Small intestine (tissue), 7 donors: ENCODE measurements at regions not wholly inside any gene's neighbourhood (a gene's known extent, or its start where the extent isn't known, plus 50 kb on each side); places are given as distances from the start of the nearest gene placed in this dataset.

Experiments used
- DNase-seq, 2 donors: peaks; one replicate each; pipeline versions ENCODE4 v3.0.0 to v3.0.0-alpha.2; 2013
- FAIRE-seq: peaks from 2 replicates; lab custom pipeline; 2012; peaks lifted over from hg19 to GRCh38; lab: Jason Lieb, UNC
- H3K27ac ChIP-seq, 3 donors: one replicate each; pipeline ENCODE4 v1.5.1; 2013; ENCODE audit warnings: low read length in 2 of 3, mild to moderate bottlenecking in 2 of 3, control low read depth in 1 of 3, inconsistent platforms in 1 of 3, low read depth in 1 of 3, moderate library complexity in 1 of 3
- H3K27me3 ChIP-seq, 3 donors: one replicate each; pipeline ENCODE4 v1.6.1; 2013; ENCODE audit warnings: low read length in 3 of 3, inconsistent platforms in 1 of 3; ENCODE audit not compliant: control insufficient read depth in 3 of 3, insufficient read depth in 3 of 3
- H3K36me3 ChIP-seq, 3 donors: one replicate each; pipeline ENCODE4 v1.6.1; 2013; ENCODE audit warnings: low read length in 3 of 3, inconsistent platforms in 1 of 3, low read depth in 1 of 3, mild to moderate bottlenecking in 1 of 3, moderate library complexity in 1 of 3; ENCODE audit not compliant: control insufficient read depth in 3 of 3, insufficient read depth in 2 of 3
- H3K4me1 ChIP-seq, 3 donors: one replicate each; pipeline ENCODE4 v1.6.1; 2013; ENCODE audit warnings: low read length in 2 of 3, inconsistent platforms in 1 of 3, low read depth in 1 of 3, mild to moderate bottlenecking in 1 of 3, moderate library complexity in 1 of 3; ENCODE audit not compliant: control insufficient read depth in 3 of 3, insufficient read depth in 2 of 3
- H3K4me3 ChIP-seq, 3 donors: one replicate each; pipeline ENCODE4 v1.5.1; 2013; ENCODE audit warnings: low read length in 3 of 3, control low read depth in 1 of 3, inconsistent platforms in 1 of 3, low read depth in 1 of 3, mild to moderate bottlenecking in 1 of 3, moderate library complexity in 1 of 3
- H3K9me3 ChIP-seq, 2 donors: one replicate each; pipeline ENCODE4 v1.6.1; 2013; ENCODE audit warnings: low read depth in 1 of 2, low read length in 1 of 2; ENCODE audit not compliant: control insufficient read depth in 2 of 2, insufficient read depth in 1 of 2
- WGBS, 3 donors: extraction: QIAGEN DNeasy Blood & Tissue Kit; methylation state at CpG; one replicate each; pipeline ENCODE4 v1.1.7; 2013; 5-methylcytosine and 5-hydroxymethylcytosine counted together
- donor health status: healthy with polysubstance abuse.
- donor health status: control.
- donor health status: control.
- donor health status: Bipolar disorder and iron deficiency.
- donor health status: healthy.

GRCh38 chr7:152984421-152984820 is 224.9 kb downstream of the ACTR3B start:
- Histone ChIP-seq H3K27me3 (peaks cover 0 to 2% (median 0%) of the 10 kb centered on the region in 3 donors), H3K27ac (no peak overlapping the region), H3K9me3 (no peaks in the 10 kb centered on the region), H3K4me1 (no peaks in the 10 kb centered on the region), H3K36me3 (no peaks in the 10 kb centered on the region), H3K4me3 (no peak overlapping the region)
- DNase-seq, result no peak
- FAIRE-seq, result no peak
- 52 to 62% (median 60%) methylated on average over 4 of the region's 4 CpGs for WGBS, 3 donors

GRCh38 chr7:152986376-152986775 is 226.8 kb downstream of the ACTR3B start:
- H3K4me1 ChIP-seq, result no peaks in the 10 kb centered on the region
- H3K36me3 ChIP-seq, result no peaks in the 10 kb centered on the region
- no peak overlapping the region for H3K4me3 ChIP-seq
- WGBS, 3 donors, result 71 to 76% (median 75%) methylated on average over 4 of the region's 4 CpGs
- FAIRE-seq (no peak), DNase-seq (no peak)
- no peaks in the 10 kb centered on the region for H3K9me3 ChIP-seq
- peaks cover 0 to 2% (median 0%) of the 10 kb centered on the region in 3 donors for H3K27me3 ChIP-seq
- no peak overlapping the region for H3K27ac ChIP-seq

GRCh38 chr7:152987656-152988055 is 228.1 kb downstream of the ACTR3B start:
- no peaks in the 10 kb centered on the region for H3K36me3 ChIP-seq

GRCh38 chr7:152989889-152990380 is 230.4 kb downstream of the ACTR3B start:
- 46 to 62% (median 50%) methylated on average over 8 of the region's 8 CpGs for WGBS, 3 donors
- Histone ChIP-seq H3K4me1 (no peaks in the 10 kb centered on the region), H3K4me3 (no peak overlapping the region), H3K9me3 (no peaks in the 10 kb centered on the region), H3K27ac (no peak overlapping the region), H3K36me3 (no peaks in the 10 kb centered on the region), H3K27me3 (no peaks in the 10 kb centered on the region)
- no peak for DNase-seq
- FAIRE-seq, result no peak

More at GRCh38 chr7:152987656-152988055, 228.1 kb downstream of the ACTR3B start:
- Histone ChIP-seq H3K9me3 (no peaks in the 10 kb centered on the region), H3K4me3 (no peak overlapping the region), H3K27ac (no peak overlapping the region), H3K4me1 (no peaks in the 10 kb centered on the region), H3K27me3 (peaks cover 0 to 2% (median 0%) of the 10 kb centered on the region in 3 donors)
- FAIRE-seq (no peak), DNase-seq (no peak)
- WGBS, 3 donors, result 82 to 91% (median 85%) methylated on average over 2 of the region's 2 CpGs

GRCh38 chr7:152998420-152998819 is 238.9 kb downstream of the ACTR3B start:
- FAIRE-seq, result no peak
- no peaks in the 10 kb centered on the region for H3K4me1 ChIP-seq
- DNase-seq, result no peak
- peaks cover 0 to 10% of the 10 kb centered on the region in 2 donors for H3K9me3 ChIP-seq
- WGBS, 3 donors, result 76 to 87% (median 84%) methylated on average over 4 of the region's 4 CpGs
- H3K36me3 ChIP-seq, result no peaks in the 10 kb centered on the region
- no peaks in the 10 kb centered on the region for H3K27me3 ChIP-seq
- no peak overlapping the region for H3K4me3 ChIP-seq
- no peak overlapping the region for H3K27ac ChIP-seq

- Histone ChIP-seq H3K27me3 (no peaks in the 10 kb centered on the region), H3K27ac (no peak overlapping the region), H3K36me3 (no peaks in the 10 kb centered on the region), H3K4me3 (no peak overlapping the region), H3K4me1 (no peaks in the 10 kb centered on the region), H3K9me3 (peaks cover 0 to 10% of the 10 kb centered on the region in 2 donors)
- FAIRE-seq (no peak), DNase-seq (no peak)
- WGBS, 3 donors, result 74 to 83% (median 74%) methylated on average over 1 of the region's 1 CpG
These were observed 242.6 kb downstream of the ACTR3B start for GRCh38 chr7:153002115-153002514.

- Histone ChIP-seq H3K4me1 (no peaks in the 10 kb centered on the region), H3K27me3 (no peaks in the 10 kb centered on the region), H3K4me3 (no peak overlapping the region), H3K27ac (no peak overlapping the region), H3K36me3 (no peaks in the 10 kb centered on the region), H3K9me3 (peaks cover 0 to 10% of the 10 kb centered on the region in 2 donors)
- FAIRE-seq, result no peak
- 86 to 90% (median 89%) methylated on average over 5 of the region's 5 CpGs for WGBS, 3 donors
- DNase-seq, result no peak
These were observed 243.0 kb downstream of the ACTR3B start for GRCh38 chr7:153002572-153002971.

GRCh38 chr7:153004341-153004740 is 244.8 kb downstream of the ACTR3B start:
- 86 to 90% (median 87%) methylated on average over 14 of the region's 14 CpGs for WGBS, 3 donors
- no peaks in the 10 kb centered on the region for H3K4me1 ChIP-seq
- no peak overlapping the region for H3K4me3 ChIP-seq
- no peaks in the 10 kb centered on the region for H3K27me3 ChIP-seq
- DNase-seq (no peak), FAIRE-seq (no peak)
- no peak overlapping the region for H3K27ac ChIP-seq
- H3K9me3 ChIP-seq, result peaks cover 0 to 10% of the 10 kb centered on the region in 2 donors
- no peaks in the 10 kb centered on the region for H3K36me3 ChIP-seq
